ENCODE measurements at regions not wholly inside any gene's neighbourhood (a gene's known extent, or its start where the extent isn't known, plus 50 kb on each side); places are given as distances from the start of the nearest gene placed in this dataset.
"Not testable (repeated sequence)": the region's sequence is repeated elsewhere in the genome, so short reads cannot be mapped to it uniquely, and the experiment has no call there.

- Histone ChIP-seq H3K27ac (no peak overlapping the region), H3K27me3 (replicated peaks) (no peaks in the 10 kb centered on the region), H3K4me1 (replicated peaks) (no peaks in the 10 kb centered on the region), H3K36me3 (no peaks in the 10 kb centered on the region), H3K9me3 (replicated peaks) (no peaks in the 10 kb centered on the region), H3K4me3 (no peak overlapping the region)
- DNase-seq (ENCODE audit: low read depth in 1 of 2, low spot score in 2 of 2), result no peak
These were observed 296.5 kb upstream of the MIR17HG start for GRCh38 chr13:91050970-91051369.

- DNase-seq (ENCODE audit: low read depth in 1 of 2, low spot score in 2 of 2), result no peak
- Histone ChIP-seq H3K27me3 (replicated peaks) (no peaks in the 10 kb centered on the region), H3K4me3 (no peak overlapping the region), H3K36me3 (no peaks in the 10 kb centered on the region), H3K4me1 (replicated peaks) (no peaks in the 10 kb centered on the region), H3K27ac (no peak overlapping the region), H3K9me3 (replicated peaks) (no peaks in the 10 kb centered on the region)
These were observed 294.6 kb upstream of the MIR17HG start for GRCh38 chr13:91052876-91053275.

- Histone ChIP-seq H3K27me3 (replicated peaks) (no peaks in the 10 kb centered on the region), H3K9me3 (replicated peaks) (no peaks in the 10 kb centered on the region), H3K4me3 (no peak overlapping the region), H3K4me1 (replicated peaks) (no peaks in the 10 kb centered on the region), H3K36me3 (no peaks in the 10 kb centered on the region), H3K27ac (no peak overlapping the region)
- no peak for DNase-seq (ENCODE audit: low read depth in 1 of 2, low spot score in 2 of 2)
These were observed 294.0 kb upstream of the MIR17HG start for GRCh38 chr13:91053318-91054065.

- no peaks in the 10 kb centered on the region for H3K27me3 ChIP-seq (replicated peaks)
- H3K9me3 ChIP-seq (replicated peaks), result no peaks in the 10 kb centered on the region
- H3K4me3 ChIP-seq, result no peak overlapping the region
- no peak for DNase-seq (ENCODE audit: low read depth in 1 of 2, low spot score in 2 of 2)
- H3K36me3 ChIP-seq, result no peaks in the 10 kb centered on the region
- no peak overlapping the region for H3K27ac ChIP-seq
- no peaks in the 10 kb centered on the region for H3K4me1 ChIP-seq (replicated peaks)
These were observed 292.6 kb upstream of the MIR17HG start for GRCh38 chr13:91054902-91055301.

GRCh38 chr13:91056746-91057145 lies 290.7 kb upstream of the MIR17HG start:
- Histone ChIP-seq H3K27me3 (replicated peaks) (no peaks in the 10 kb centered on the region), H3K4me3 (no peak overlapping the region), H3K36me3 (no peaks in the 10 kb centered on the region), H3K27ac (no peak overlapping the region), H3K4me1 (replicated peaks) (no peaks in the 10 kb centered on the region), H3K9me3 (replicated peaks) (no peaks in the 10 kb centered on the region)
- DNase-seq (ENCODE audit: low read depth in 1 of 2, low spot score in 2 of 2), result no peak

- not testable (repeated sequence) for H3K9me3 ChIP-seq (replicated peaks); DNase-seq (ENCODE audit: low read depth in 1 of 2, low spot score in 2 of 2); H3K36me3 ChIP-seq
These were observed 290.0 kb upstream of the MIR17HG start for GRCh38 chr13:91057507-91057906.

GRCh38 chr13:91058066-91058465 lies 289.4 kb upstream of the MIR17HG start:
- H3K36me3 ChIP-seq, result no peaks in the 10 kb centered on the region
- H3K4me1 ChIP-seq (replicated peaks), result no peaks in the 10 kb centered on the region
- no peak overlapping the region for H3K27ac ChIP-seq
- no peak overlapping the region for H3K4me3 ChIP-seq
- no peaks in the 10 kb centered on the region for H3K27me3 ChIP-seq (replicated peaks)
- H3K9me3 ChIP-seq (replicated peaks), result no peaks in the 10 kb centered on the region
- DNase-seq (ENCODE audit: low read depth in 1 of 2, low spot score in 2 of 2), result no peak

More at GRCh38 chr13:91057507-91057906, 290.0 kb upstream of the MIR17HG start:
- not testable (repeated sequence) for H3K27me3 ChIP-seq (replicated peaks); H3K4me3 ChIP-seq; H3K4me1 ChIP-seq (replicated peaks); H3K27ac ChIP-seq

GRCh38 chr13:91058919-91059318 lies 288.6 kb upstream of the MIR17HG start:
- H3K4me1 ChIP-seq (replicated peaks), result no peaks in the 10 kb centered on the region
- H3K27me3 ChIP-seq (replicated peaks), result no peaks in the 10 kb centered on the region
- H3K27ac ChIP-seq, result no peak overlapping the region
- DNase-seq (ENCODE audit: low read depth in 1 of 2, low spot score in 2 of 2), result no peak
- no peak overlapping the region for H3K4me3 ChIP-seq
- H3K36me3 ChIP-seq, result no peaks in the 10 kb centered on the region
- H3K9me3 ChIP-seq (replicated peaks), result no peaks in the 10 kb centered on the region

GRCh38 chr13:91066745-91067144 lies 280.7 kb upstream of the MIR17HG start:
- Histone ChIP-seq H3K9me3 (replicated peaks) (no peaks in the 10 kb centered on the region), H3K27ac (no peak overlapping the region), H3K4me3 (no peak overlapping the region), H3K36me3 (no peaks in the 10 kb centered on the region), H3K4me1 (replicated peaks) (no peaks in the 10 kb centered on the region), H3K27me3 (replicated peaks) (no peaks in the 10 kb centered on the region)
- no peak for DNase-seq (ENCODE audit: low read depth in 1 of 2, low spot score in 2 of 2)

GRCh38 chr13:91072486-91072885 lies 275.0 kb upstream of the MIR17HG start:
- no peak overlapping the region for H3K4me3 ChIP-seq
- no peaks in the 10 kb centered on the region for H3K36me3 ChIP-seq
- H3K4me1 ChIP-seq (replicated peaks), result no peaks in the 10 kb centered on the region
- H3K9me3 ChIP-seq (replicated peaks), result no peaks in the 10 kb centered on the region
- H3K27me3 ChIP-seq (replicated peaks), result no peaks in the 10 kb centered on the region
- H3K27ac ChIP-seq, result no peak overlapping the region
- no peak for DNase-seq (ENCODE audit: low read depth in 1 of 2, low spot score in 2 of 2)

GRCh38 chr13:91074091-91074490 lies 273.4 kb upstream of the MIR17HG start:
- no peak overlapping the region for H3K27ac ChIP-seq
- H3K4me1 ChIP-seq (replicated peaks), result no peaks in the 10 kb centered on the region
- no peaks in the 10 kb centered on the region for H3K27me3 ChIP-seq (replicated peaks)
- no peaks in the 10 kb centered on the region for H3K9me3 ChIP-seq (replicated peaks)
- H3K4me3 ChIP-seq, result no peak overlapping the region
- no peak for DNase-seq (ENCODE audit: low read depth in 1 of 2, low spot score in 2 of 2)
- H3K36me3 ChIP-seq, result no peaks in the 10 kb centered on the region

GRCh38 chr13:91076830-91077229 lies 270.7 kb upstream of the MIR17HG start:
- DNase-seq (ENCODE audit: low read depth in 1 of 2, low spot score in 2 of 2), result no peak
- Histone ChIP-seq H3K4me3 (no peak overlapping the region), H3K4me1 (replicated peaks) (no peaks in the 10 kb centered on the region), H3K36me3 (no peaks in the 10 kb centered on the region), H3K9me3 (replicated peaks) (no peaks in the 10 kb centered on the region), H3K27me3 (replicated peaks) (no peaks in the 10 kb centered on the region), H3K27ac (no peak overlapping the region)

GRCh38 chr13:91078093-91078679 lies 269.3 kb upstream of the MIR17HG start:
- Histone ChIP-seq H3K27me3 (replicated peaks) (no peaks in the 10 kb centered on the region), H3K9me3 (replicated peaks) (no peaks in the 10 kb centered on the region), H3K4me3 (no peak overlapping the region), H3K4me1 (replicated peaks) (no peaks in the 10 kb centered on the region), H3K36me3 (no peaks in the 10 kb centered on the region), H3K27ac (no peak overlapping the region)
- no peak for DNase-seq (ENCODE audit: low read depth in 1 of 2, low spot score in 2 of 2)

GRCh38 chr13:91079176-91079575 lies 268.3 kb upstream of the MIR17HG start:
- no peak for DNase-seq (ENCODE audit: low read depth in 1 of 2, low spot score in 2 of 2)
- H3K4me3 ChIP-seq, result no peak overlapping the region
- H3K4me1 ChIP-seq (replicated peaks), result no peaks in the 10 kb centered on the region
- no peak overlapping the region for H3K27ac ChIP-seq
- no peaks in the 10 kb centered on the region for H3K27me3 ChIP-seq (replicated peaks)
- H3K36me3 ChIP-seq, result no peaks in the 10 kb centered on the region
- no peaks in the 10 kb centered on the region for H3K9me3 ChIP-seq (replicated peaks)

GRCh38 chr13:91085127-91085526 lies 262.4 kb upstream of the MIR17HG start:
- Histone ChIP-seq H3K27ac (no peak overlapping the region), H3K27me3 (replicated peaks) (no peaks in the 10 kb centered on the region), H3K9me3 (replicated peaks) (no peaks in the 10 kb centered on the region), H3K4me1 (replicated peaks) (no peaks in the 10 kb centered on the region), H3K36me3 (no peaks in the 10 kb centered on the region), H3K4me3 (no peak overlapping the region)
- DNase-seq (ENCODE audit: low read depth in 1 of 2, low spot score in 2 of 2), result no peak
